Vagina (tissue), 2 donors: ENCODE measurements at regions not wholly inside any gene's neighbourhood (a gene's known extent, or its start where the extent isn't known, plus 50 kb on each side); places are given as distances from the start of the nearest gene placed in this dataset.

Source experiments
- DNase-seq, 2 donors: peaks; one replicate each; pipeline ENCODE4 v3.0.0-alpha.2; 2017; ENCODE audit errors: extremely low spot score in 2 of 2
- H3K27ac ChIP-seq: fragments of 200-600 bp; sonication (generic); one replicate; pipeline ENCODE4 v1.5.1; 2019
- H3K27me3 ChIP-seq: fragments of 200-600 bp; sonication (generic); one replicate; pipeline ENCODE4 v1.5.1; 2019
- H3K36me3 ChIP-seq, 2 donors: fragments of 200-600 bp; sonication (generic); one replicate each; pipeline ENCODE4 v1.5.1; 2017 to 2019
- H3K4me1 ChIP-seq: fragments of 200-600 bp; sonication (generic); one replicate; pipeline ENCODE4 v1.5.1; 2019
- H3K4me3 ChIP-seq, 2 donors: fragments of 200-600 bp; sonication (generic); 1 replicate in 1 of 2; 2 replicates in 1 of 2; pipeline ENCODE4 v1.5.1; 2016 to 2019
- H3K9me3 ChIP-seq: fragments of 200-600 bp; sonication (generic); one replicate; pipeline ENCODE4 v1.5.1; 2019
- CTCF ChIP-seq, 3 experiments: fragments of 450-650 bp in 2 of 3; fragments of 200-600 bp in 1 of 3; sonication (generic) in 1 of 3; IDR thresholded peaks; one replicate each; pipeline ENCODE4 v1.5.1; 2017 to 2019; ENCODE audit warnings: antibody characterized with exemption in 3 of 3, mild to moderate bottlenecking in 2 of 3, moderate library complexity in 2 of 3
- POLR2A ChIP-seq, 2 donors: fragments of 450-650 bp; IDR thresholded peaks; one replicate each; pipeline ENCODE4 v1.6.1; 2017; ENCODE audit warnings: antibody characterized with exemption in 2 of 2, mild to moderate bottlenecking in 2 of 2, moderate library complexity in 2 of 2
- POLR2AphosphoS5 ChIP-seq, 2 donors: sonication (generic); formaldehyde crosslinking; IDR thresholded peaks; one replicate each; pipeline ENCODE4 v1.9.0; 2017; ENCODE audit warnings: antibody characterized with exemption in 2 of 2, mild to moderate bottlenecking in 2 of 2, low read depth in 1 of 2; ENCODE audit not compliant: insufficient read depth in 1 of 2
- intact Hi-C: fragments of 100-400 bp; cut with DNase I; formaldehyde crosslinking; loops from one replicate; pipeline ENCODE4 v1.15.1; 2023

GRCh38 chr6:43987838-43988439, 139.3 kb downstream of the MRPL14 start:
- Histone ChIP-seq H3K4me3 (no peak overlapping the region), H3K36me3 (no peaks in the 10 kb centered on the region), H3K4me1 (peaks cover 16% of the 10 kb centered on the region), H3K27ac (no peak overlapping the region), H3K27me3 (no peaks in the 10 kb centered on the region), H3K9me3 (no peaks in the 10 kb centered on the region)
- DNase-seq: no peak
- TF ChIP-seq POLR2AphosphoS5 (IDR thresholded peaks at IDR 0.05; ENCODE audit: insufficient read depth in 1 of 2, low read depth in 1 of 2) (no peak), POLR2A (IDR thresholded peaks at IDR 0.05) (no peak), CTCF (IDR thresholded peaks at IDR 0.05) (no peak)
- intact Hi-C loops: no loop called here

- Histone ChIP-seq H3K4me3 (no peak overlapping the region), H3K4me1 (peaks cover 16% of the 10 kb centered on the region), H3K36me3 (no peaks in the 10 kb centered on the region), H3K9me3 (no peaks in the 10 kb centered on the region), H3K27me3 (no peaks in the 10 kb centered on the region), H3K27ac (no peak overlapping the region)
- TF ChIP-seq POLR2AphosphoS5 (IDR thresholded peaks at IDR 0.05; ENCODE audit: insufficient read depth in 1 of 2, low read depth in 1 of 2): no peak
- no peak for TF ChIP-seq POLR2A (IDR thresholded peaks at IDR 0.05)
- TF ChIP-seq CTCF (IDR thresholded peaks at IDR 0.05): no peak
- DNase-seq: no peak
- intact Hi-C loops: no loop called here
Observed at GRCh38 chr6:43986177-43986825, 141.0 kb downstream of the MRPL14 start.

GRCh38 chr6:43985329-43985728, 141.9 kb downstream of the MRPL14 start:
- no peaks in the 10 kb centered on the region for H3K36me3 ChIP-seq
- intact Hi-C loops: no loop called here
- TF ChIP-seq POLR2AphosphoS5 (IDR thresholded peaks at IDR 0.05; ENCODE audit: insufficient read depth in 1 of 2, low read depth in 1 of 2): no peak
- TF ChIP-seq CTCF (IDR thresholded peaks at IDR 0.05): no peak
- no peak for TF ChIP-seq POLR2A (IDR thresholded peaks at IDR 0.05)
- H3K4me1 ChIP-seq: peaks cover 8% of the 10 kb centered on the region
- H3K4me3 ChIP-seq: no peak overlapping the region
- no peaks in the 10 kb centered on the region for H3K9me3 ChIP-seq
- peak overlapping the region; percentile 39 for H3K27ac ChIP-seq
- DNase-seq: no peak
- no peaks in the 10 kb centered on the region for H3K27me3 ChIP-seq

GRCh38 chr6:43984442-43985321, 142.6 kb downstream of the MRPL14 start:
- no peak for TF ChIP-seq POLR2AphosphoS5 (IDR thresholded peaks at IDR 0.05; ENCODE audit: insufficient read depth in 1 of 2, low read depth in 1 of 2)
- TF ChIP-seq CTCF (IDR thresholded peaks at IDR 0.05): no peak
- no peak for TF ChIP-seq POLR2A (IDR thresholded peaks at IDR 0.05)
- peaks cover 1% of the 10 kb centered on the region for H3K4me1 ChIP-seq
- no peaks in the 10 kb centered on the region for H3K9me3 ChIP-seq
- DNase-seq: no peak
- peak overlapping the region; percentile 39 for H3K27ac ChIP-seq
- no peaks in the 10 kb centered on the region for H3K36me3 ChIP-seq
- intact Hi-C loops: no loop called here
- H3K27me3 ChIP-seq: no peaks in the 10 kb centered on the region
- no peak overlapping the region for H3K4me3 ChIP-seq
